22Rv1 (cell line): ENCODE measurements at regions not wholly inside any gene's neighbourhood (a gene's known extent, or its start where the extent isn't known, plus 50 kb on each side); places are given as distances from the start of the nearest gene placed in this dataset.

Experiments used
- ZFX ChIP-seq: fragments of 450-650 bp; IDR thresholded peaks from 2 replicates; pipeline ENCODE4 v1.6.1; 2017; ENCODE audit warnings: antibody characterized with exemption, borderline replicate concordance
- TF ChIP-seq, protein P1 (sequence below): fragments of 450-650 bp; IDR thresholded peaks from 2 replicates; pipeline ENCODE4 v1.5.1; 2017; ENCODE audit warnings: mild to moderate bottlenecking

DNA sequence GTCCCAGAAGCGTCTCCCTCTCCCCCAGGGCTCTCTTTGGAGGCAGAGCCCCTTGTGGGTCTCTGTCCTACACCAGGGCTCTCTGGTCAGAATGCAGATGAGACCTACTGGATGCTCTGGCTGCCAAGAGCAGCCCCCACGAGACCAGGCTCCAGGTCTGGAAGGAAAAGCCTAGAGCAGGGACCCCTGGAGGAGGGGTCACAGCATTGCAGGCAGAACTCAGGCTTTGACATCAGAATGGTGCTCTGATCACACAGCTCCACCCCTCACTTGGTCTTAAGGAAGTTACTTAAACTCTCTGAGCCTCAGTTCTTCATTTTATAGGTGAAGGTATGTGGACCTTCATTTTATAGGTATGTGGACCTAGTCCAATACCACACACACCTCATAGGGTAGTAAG, 83.1 kb downstream of the ARL6IP4 start:
- TF ChIP-seq, protein P1, sequence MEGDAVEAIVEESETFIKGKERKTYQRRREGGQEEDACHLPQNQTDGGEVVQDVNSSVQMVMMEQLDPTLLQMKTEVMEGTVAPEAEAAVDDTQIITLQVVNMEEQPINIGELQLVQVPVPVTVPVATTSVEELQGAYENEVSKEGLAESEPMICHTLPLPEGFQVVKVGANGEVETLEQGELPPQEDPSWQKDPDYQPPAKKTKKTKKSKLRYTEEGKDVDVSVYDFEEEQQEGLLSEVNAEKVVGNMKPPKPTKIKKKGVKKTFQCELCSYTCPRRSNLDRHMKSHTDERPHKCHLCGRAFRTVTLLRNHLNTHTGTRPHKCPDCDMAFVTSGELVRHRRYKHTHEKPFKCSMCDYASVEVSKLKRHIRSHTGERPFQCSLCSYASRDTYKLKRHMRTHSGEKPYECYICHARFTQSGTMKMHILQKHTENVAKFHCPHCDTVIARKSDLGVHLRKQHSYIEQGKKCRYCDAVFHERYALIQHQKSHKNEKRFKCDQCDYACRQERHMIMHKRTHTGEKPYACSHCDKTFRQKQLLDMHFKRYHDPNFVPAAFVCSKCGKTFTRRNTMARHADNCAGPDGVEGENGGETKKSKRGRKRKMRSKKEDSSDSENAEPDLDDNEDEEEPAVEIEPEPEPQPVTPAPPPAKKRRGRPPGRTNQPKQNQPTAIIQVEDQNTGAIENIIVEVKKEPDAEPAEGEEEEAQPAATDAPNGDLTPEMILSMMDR, result peak; percentile 57
- no peak for TF ChIP-seq ZFX
